ENCODE measurements at regions not wholly inside any gene's neighbourhood (a gene's known extent, or its start where the extent isn't known, plus 50 kb on each side); places are given as distances from the start of the nearest gene placed in this dataset.

GRCh38 chr10:43888586-43888985 lies 239.9 kb upstream of the ZNF32 start:
- no peak for DNase-seq

- no peak for DNase-seq
Measured at GRCh38 chr10:43885842-43886241, 237.2 kb upstream of the ZNF32 start.

DNA sequence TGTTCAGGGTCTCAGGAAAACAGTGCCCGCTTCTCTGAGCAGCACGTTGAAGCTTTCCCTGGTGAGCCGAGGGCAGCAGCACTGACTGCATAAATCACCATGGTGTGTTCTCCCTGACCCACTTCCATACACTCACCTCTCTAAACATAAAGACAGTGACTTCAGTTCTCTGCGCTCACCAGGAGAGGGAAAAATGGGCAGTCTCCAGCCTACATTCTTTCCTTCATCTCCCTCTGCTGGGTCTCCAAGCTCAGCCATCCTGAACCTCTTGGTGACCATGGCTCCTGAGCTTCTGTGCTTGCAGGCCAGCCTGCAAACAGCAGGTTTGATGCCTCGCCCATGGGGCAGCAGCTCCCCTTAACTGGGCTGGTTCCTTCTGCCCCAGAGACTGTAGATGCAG lies 236.6 kb upstream of the ZNF32 start:
- DNase-seq: no peak

GRCh38 chr10:43884501-43885105 lies 235.9 kb upstream of the ZNF32 start:
- no peak for DNase-seq

- no peak for DNase-seq
Measured at GRCh38 chr10:43882711-43883110, 234.0 kb upstream of the ZNF32 start.

GRCh38 chr10:43881657-43882056 lies 233.0 kb upstream of the ZNF32 start:
- no peak for DNase-seq

- no peak for DNase-seq
Measured at GRCh38 chr10:43880160-43880559, 231.5 kb upstream of the ZNF32 start.

DNA sequence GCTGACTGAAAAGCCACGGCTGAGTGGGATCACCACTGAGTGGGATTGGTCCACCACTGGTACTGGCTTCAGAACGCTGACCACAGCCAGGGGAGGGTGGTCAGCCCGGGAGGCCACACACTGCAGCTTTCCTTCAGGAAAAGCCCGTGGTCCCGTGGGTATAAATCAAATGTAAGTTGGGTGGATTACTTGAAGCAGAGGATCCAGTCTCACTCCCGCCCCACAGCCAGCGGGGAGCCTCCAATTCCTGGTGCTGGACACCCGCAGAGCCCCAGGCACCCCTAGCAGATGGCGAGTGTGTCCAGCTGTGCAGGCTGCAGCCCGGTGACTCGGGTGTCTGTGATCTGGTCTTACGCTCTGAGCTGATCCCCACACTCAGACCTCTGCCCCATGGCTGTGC lies 231.1 kb upstream of the ZNF32 start:
- DNase-seq: no peak

DNA sequence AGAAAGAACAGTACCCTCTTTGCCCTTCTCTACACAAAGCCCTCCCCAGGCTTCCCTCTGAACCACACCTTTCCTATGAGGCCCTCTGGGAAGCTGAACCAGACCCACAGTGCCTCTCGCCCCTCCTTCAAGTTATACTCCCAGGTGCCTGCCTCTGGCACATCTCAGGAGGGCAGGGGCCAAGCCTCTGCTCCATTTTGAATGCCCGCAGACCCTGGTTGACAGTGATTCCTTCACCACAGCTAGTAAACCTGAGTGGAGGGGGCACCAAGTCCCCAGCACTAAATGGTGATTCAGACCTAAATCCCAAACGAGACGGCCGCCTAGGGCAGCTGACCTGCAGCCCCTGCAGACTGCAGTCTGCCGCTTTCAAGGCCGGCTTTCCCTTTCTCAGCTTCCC lies 230.5 kb upstream of the ZNF32 start:
- DNase-seq: no peak

DNA sequence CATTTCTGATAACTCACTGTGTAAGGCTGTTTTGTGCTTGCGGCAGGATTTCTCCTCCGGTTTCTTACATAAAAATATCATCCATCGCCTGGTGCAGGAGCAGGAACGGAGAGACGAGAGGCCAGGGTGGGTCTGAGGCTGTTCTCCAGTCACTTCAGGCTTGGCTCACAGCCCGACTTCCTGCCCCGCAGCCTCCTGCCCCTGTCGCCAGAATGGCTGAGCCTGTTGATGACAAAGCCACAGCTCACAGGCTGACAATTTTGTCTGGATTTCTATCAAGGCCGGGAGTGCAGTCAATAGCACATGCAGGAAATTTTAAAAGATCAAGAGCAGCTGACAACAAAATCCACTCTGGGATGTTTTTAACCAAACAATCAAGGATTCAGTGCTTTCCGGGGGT lies 229.7 kb upstream of the ZNF32 start:
- DNase-seq: no peak

- DNase-seq: no peak
Measured at GRCh38 chr10:43876976-43877375, 228.3 kb upstream of the ZNF32 start.

GRCh38 chr10:43874984-43875383 lies 226.3 kb upstream of the ZNF32 start:
- DNase-seq: no peak

- no peak for DNase-seq
Measured at GRCh38 chr10:43873717-43874116, 225.0 kb upstream of the ZNF32 start.

DNA sequence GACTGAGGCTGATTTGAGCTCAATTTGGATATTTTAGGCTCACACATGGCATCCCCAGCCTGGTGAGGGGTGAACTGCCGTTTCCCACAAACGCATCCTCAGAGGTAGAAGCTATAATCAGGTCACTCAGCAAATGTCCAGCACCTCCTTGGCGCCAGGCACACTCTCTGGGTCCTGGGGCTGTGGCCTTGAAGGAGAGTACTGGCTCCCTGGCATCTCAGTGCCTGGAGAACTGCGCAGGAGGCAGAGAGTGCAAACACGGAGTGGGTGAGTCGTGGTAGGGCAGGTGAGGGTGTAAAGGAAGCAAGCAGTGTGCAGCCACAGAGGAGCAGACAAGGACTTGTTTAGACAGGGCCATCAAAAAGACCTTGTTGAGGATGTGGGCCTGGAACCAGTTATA lies 224.0 kb upstream of the ZNF32 start:
- no peak for DNase-seq

GRCh38 chr10:43871545-43871944 lies 222.9 kb upstream of the ZNF32 start:
- no peak for DNase-seq

DNA sequence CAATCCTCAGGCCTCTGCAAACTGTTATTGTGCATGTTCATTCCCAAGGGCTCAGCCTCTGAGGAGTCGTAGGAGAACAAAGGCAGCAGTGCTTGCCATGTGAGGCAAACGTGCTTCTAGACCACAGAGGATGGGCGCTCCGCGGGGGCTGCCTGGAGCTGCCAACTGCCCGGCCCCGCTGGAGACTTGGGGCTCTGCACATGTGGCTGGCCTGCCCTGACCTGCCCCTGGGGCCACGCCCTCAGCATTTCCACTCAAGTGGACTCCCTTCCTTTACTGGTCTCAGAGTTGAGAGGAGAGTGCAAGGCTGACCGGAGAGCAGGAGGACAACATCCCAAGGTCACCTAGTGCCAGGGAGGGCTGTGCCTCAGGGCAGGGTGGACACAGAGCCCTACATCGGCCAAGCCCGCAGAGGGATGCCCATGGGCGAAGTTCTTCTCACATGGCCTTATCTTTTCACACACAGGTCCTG lies 222.3 kb upstream of the ZNF32 start:
- DNase-seq: no peak

- no peak for DNase-seq
Measured at GRCh38 chr10:43869669-43870322, 221.1 kb upstream of the ZNF32 start.

- no peak for DNase-seq
Measured at GRCh38 chr10:43868952-43869351, 220.3 kb upstream of the ZNF32 start.

- DNase-seq: no peak
Measured at GRCh38 chr10:43867667-43868565, 219.2 kb upstream of the ZNF32 start.

GRCh38 chr10:43867113-43867512 lies 218.4 kb upstream of the ZNF32 start:
- no peak for DNase-seq

- DNase-seq: no peak
Measured at GRCh38 chr10:43866712-43867111, 218.0 kb upstream of the ZNF32 start.

DNA sequence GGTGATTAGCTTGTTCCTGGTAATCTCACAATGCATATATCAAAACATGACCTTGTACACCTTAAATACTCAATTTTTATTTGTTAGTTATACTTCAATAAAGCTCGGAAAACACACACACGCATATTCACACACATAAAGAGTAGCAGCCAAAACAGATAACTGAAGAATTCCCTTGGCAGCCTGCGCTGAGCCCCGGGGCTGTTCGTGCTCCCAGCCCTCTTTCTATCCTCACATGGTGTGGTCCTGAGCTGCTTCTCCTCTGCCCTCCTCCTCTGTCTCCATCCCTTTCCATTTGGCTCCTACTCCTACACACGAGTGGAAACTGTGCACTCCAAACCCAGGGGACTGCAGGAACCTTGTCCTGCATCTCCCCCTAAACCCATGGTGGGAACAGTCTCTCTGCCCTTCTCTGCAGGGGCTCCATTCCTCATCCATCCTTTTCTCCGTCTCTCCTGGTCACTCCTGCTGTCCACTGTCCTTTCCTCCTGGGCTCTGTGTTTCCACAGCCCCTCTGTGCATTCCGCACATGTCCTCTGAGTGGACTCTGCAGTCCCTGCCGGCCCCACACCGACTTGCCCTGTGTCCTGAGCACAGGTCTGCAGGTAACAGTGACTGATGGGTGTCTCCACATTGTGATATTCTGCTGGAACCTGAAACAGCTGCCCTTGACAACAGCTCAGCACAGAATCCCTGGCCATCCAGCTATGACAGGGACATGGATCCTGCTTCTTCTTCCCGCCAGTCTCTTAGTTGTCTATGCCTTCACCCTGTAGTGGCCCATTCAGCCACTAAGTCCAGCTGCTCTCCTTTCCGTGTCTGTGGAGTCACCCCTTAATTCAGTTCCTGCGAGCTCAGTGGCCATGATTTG lies 216.8 kb upstream of the ZNF32 start:
- DNase-seq: no peak

DNA sequence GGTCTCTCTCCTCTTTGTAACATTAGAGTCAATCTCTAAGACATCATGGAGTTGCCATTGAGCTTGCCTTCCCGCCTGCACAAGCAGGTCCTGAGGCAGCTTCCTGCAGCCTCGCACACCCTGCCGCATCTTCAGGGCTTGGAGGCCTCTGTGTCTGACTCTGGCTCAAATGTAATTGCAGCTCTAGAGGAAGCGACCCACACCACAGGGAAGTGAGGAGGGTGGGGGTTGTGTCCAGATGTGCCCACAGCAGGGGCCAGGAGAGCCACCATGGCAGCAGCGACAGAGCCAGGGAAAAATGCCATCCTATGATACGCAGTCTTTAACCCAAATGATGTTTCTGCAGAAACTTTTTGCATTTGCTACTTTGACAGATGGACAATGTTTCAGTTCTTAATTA lies 216.0 kb upstream of the ZNF32 start:
- no peak for DNase-seq

Measured in inflammatory macrophage treated with lipopolysaccharide for 4 hours (primary cell).